ENCODE measurements at regions not wholly inside any gene's neighbourhood (a gene's known extent, or its start where the extent isn't known, plus 50 kb on each side); places are given as distances from the start of the nearest gene placed in this dataset.

DNA sequence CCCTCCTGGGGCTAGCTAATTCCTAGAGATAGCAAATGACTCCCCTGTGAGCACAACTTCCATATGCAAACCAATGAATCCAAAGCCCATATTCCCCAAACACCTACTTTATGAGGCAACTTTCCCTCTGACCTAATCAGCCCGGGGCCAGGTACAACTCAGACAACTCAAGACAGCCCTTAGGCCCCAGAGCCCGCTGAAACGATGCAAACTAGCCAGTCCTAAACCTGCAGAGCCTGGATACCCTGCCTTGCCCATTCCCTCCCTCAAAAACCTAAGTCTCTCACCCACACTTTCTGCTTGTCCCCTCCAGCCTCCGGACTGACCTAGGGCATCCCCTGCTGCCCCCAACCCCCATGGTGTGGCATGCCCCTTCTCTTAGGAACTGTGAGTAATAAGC is 142.8 kb downstream of the ACTR3 start:
- TF ChIP-seq, protein P1, sequence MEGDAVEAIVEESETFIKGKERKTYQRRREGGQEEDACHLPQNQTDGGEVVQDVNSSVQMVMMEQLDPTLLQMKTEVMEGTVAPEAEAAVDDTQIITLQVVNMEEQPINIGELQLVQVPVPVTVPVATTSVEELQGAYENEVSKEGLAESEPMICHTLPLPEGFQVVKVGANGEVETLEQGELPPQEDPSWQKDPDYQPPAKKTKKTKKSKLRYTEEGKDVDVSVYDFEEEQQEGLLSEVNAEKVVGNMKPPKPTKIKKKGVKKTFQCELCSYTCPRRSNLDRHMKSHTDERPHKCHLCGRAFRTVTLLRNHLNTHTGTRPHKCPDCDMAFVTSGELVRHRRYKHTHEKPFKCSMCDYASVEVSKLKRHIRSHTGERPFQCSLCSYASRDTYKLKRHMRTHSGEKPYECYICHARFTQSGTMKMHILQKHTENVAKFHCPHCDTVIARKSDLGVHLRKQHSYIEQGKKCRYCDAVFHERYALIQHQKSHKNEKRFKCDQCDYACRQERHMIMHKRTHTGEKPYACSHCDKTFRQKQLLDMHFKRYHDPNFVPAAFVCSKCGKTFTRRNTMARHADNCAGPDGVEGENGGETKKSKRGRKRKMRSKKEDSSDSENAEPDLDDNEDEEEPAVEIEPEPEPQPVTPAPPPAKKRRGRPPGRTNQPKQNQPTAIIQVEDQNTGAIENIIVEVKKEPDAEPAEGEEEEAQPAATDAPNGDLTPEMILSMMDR (IDR thresholded peaks at IDR 0.05; ENCODE audit: low read length): no peak
- no peak for TF ChIP-seq EZH2 (optimal IDR thresholded peaks at IDR 0.05; ENCODE audit: low read depth, low read length)
- H3K27ac ChIP-seq (ENCODE audit: low read length): no peak overlapping the region
- no peaks in the 10 kb centered on the region for H3K9me2 ChIP-seq (replicated peaks; ENCODE audit: insufficient read depth, low read length)
- no peak overlapping the region for H3K9ac ChIP-seq (ENCODE audit: low read length)
- no peak overlapping the region for H3K4me2 ChIP-seq (ENCODE audit: low read depth, low read length)
- DNase-seq: no peak
- no peaks in the 10 kb centered on the region for H3K36me3 ChIP-seq (replicated peaks; ENCODE audit: insufficient read depth, low read length)
- no peaks in the 10 kb centered on the region for H3K9me3 ChIP-seq (replicated peaks; ENCODE audit: insufficient read depth, low read length)
- H4K20me1 ChIP-seq (ENCODE audit: insufficient read depth, low read length): no peaks in the 10 kb centered on the region
- no peak overlapping the region for H2AFZ ChIP-seq (ENCODE audit: low read length)
- H3K4me1 ChIP-seq (ENCODE audit: low read length): no peaks in the 10 kb centered on the region
- H3K4me3 ChIP-seq (ENCODE audit: low read length): no peak overlapping the region
- no peaks in the 10 kb centered on the region for H3K79me2 ChIP-seq (ENCODE audit: low read length)
- H3F3A ChIP-seq (ENCODE audit: insufficient read depth, low read length): no peaks in the 10 kb centered on the region
- no peaks in the 10 kb centered on the region for H3K27me3 ChIP-seq (replicated peaks; ENCODE audit: insufficient read depth, low read length)

DNA sequence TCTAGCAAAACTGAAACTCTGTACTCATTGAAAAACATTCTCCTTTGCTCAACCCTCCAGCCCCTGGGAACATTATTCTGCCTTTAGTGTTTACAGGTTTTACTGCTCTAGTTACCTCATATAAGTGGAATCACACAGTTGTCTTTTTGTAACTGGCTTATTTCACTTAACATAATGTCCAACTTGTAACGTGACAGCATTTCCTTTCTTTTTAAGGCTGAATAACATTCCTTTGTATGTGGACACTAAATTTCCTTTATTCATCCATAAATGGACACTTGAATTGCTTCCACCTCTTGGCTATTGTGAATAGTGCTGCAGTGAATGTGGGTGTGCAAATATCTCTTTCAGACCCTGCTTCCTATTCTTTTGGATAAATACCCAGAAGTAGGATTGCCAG is 144.9 kb downstream of the ACTR3 start:
- Histone ChIP-seq H3K36me3 (replicated peaks; ENCODE audit: insufficient read depth, low read length) (no peaks in the 10 kb centered on the region), H3K4me2 (ENCODE audit: low read depth, low read length) (no peak overlapping the region), H3F3A (ENCODE audit: insufficient read depth, low read length) (no peaks in the 10 kb centered on the region), H3K27me3 (replicated peaks; ENCODE audit: insufficient read depth, low read length) (no peaks in the 10 kb centered on the region), H3K27ac (ENCODE audit: low read length) (no peak overlapping the region), H3K79me2 (ENCODE audit: low read length) (no peaks in the 10 kb centered on the region), H3K4me1 (ENCODE audit: low read length) (no peaks in the 10 kb centered on the region), H3K9me2 (replicated peaks; ENCODE audit: insufficient read depth, low read length) (no peaks in the 10 kb centered on the region), H2AFZ (ENCODE audit: low read length) (no peak overlapping the region), H3K9ac (ENCODE audit: low read length) (no peak overlapping the region), H3K4me3 (ENCODE audit: low read length) (no peak overlapping the region), H4K20me1 (ENCODE audit: insufficient read depth, low read length) (no peaks in the 10 kb centered on the region), H3K9me3 (replicated peaks; ENCODE audit: insufficient read depth, low read length) (no peaks in the 10 kb centered on the region)
- no peak for DNase-seq
- TF ChIP-seq EZH2phosphoT487 (IDR thresholded peaks at IDR 0.05; ENCODE audit: low read length) (no peak), EZH2 (optimal IDR thresholded peaks at IDR 0.05; ENCODE audit: low read depth, low read length) (no peak)
- TF ChIP-seq, protein P1 (IDR thresholded peaks at IDR 0.05; ENCODE audit: low read length): no peak

DNA sequence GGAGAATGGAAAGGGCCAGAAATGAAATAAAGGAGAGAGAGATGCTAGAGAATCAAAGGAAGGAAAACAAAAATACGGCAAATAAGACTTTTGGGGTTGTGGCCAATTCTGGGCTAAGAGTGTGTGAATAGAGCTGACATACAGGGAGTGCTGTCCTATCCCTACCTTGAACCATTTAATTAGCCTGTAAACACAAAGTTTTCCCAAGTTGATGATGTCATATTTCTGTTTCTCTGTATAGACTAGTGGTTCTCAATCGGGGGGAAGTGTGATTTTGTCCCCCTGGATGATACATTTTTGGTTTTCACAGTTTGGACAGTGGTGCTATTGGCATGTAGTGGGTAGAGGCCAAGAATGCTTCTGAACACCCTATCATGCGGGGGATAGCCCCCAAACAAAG is 148.8 kb downstream of the ACTR3 start:
- H3K4me3 ChIP-seq (ENCODE audit: low read length): no peak overlapping the region

More for the DNA sequence above, 148.8 kb downstream of the ACTR3 start:
- H3K9me3 ChIP-seq (replicated peaks; ENCODE audit: insufficient read depth, low read length): no peaks in the 10 kb centered on the region
- H3K4me1 ChIP-seq (ENCODE audit: low read length): no peaks in the 10 kb centered on the region
- H4K20me1 ChIP-seq (ENCODE audit: insufficient read depth, low read length): no peaks in the 10 kb centered on the region
- no peak overlapping the region for H3K27ac ChIP-seq (ENCODE audit: low read length)
- H3K9me2 ChIP-seq (replicated peaks; ENCODE audit: insufficient read depth, low read length): no peaks in the 10 kb centered on the region
- H3K9ac ChIP-seq (ENCODE audit: low read length): no peak overlapping the region
- no peaks in the 10 kb centered on the region for H3K36me3 ChIP-seq (replicated peaks; ENCODE audit: insufficient read depth, low read length)
- DNase-seq: no peak
- no peaks in the 10 kb centered on the region for H3F3A ChIP-seq (ENCODE audit: insufficient read depth, low read length)
- H3K27me3 ChIP-seq (replicated peaks; ENCODE audit: insufficient read depth, low read length): no peaks in the 10 kb centered on the region
- H2AFZ ChIP-seq (ENCODE audit: low read length): no peak overlapping the region
- TF ChIP-seq EZH2 (optimal IDR thresholded peaks at IDR 0.05; ENCODE audit: low read depth, low read length) (no peak), EZH2phosphoT487 (IDR thresholded peaks at IDR 0.05; ENCODE audit: low read length) (no peak)
- TF ChIP-seq, protein P1 (IDR thresholded peaks at IDR 0.05; ENCODE audit: low read length): no peak
- no peak overlapping the region for H3K4me2 ChIP-seq (ENCODE audit: low read depth, low read length)
- H3K79me2 ChIP-seq (ENCODE audit: low read length): no peaks in the 10 kb centered on the region
